ENCODE measurements at regions not wholly inside any gene's neighbourhood (a gene's known extent, or its start where the extent isn't known, plus 50 kb on each side); places are given as distances from the start of the nearest gene placed in this dataset.
A peak's percentile ranks its signal among the peaks of the same experiment; 100 is the strongest.

DNA sequence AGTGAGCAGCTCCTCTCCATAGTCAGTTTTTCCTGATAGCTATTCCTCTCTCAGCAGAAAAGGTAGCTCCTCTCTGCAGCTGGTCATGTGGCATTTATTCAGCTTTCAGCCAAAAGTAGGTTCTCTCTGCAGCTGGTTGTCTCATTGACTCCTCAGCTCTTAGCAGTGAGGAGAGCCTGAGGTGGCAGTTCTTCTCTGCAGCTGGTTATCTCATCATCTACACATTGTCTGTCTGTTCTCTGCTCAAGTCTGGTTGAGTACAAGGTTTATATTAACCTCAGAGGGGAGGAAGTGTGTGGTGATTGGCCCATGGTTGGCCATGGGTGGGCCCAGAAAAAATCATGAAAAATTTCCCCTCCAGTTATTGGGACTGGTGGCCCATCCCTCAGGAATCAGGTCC is 338.3 kb downstream of the KDM5D start:
- DNase-seq (ENCODE audit: low spot score) = no peak
- Mint-ChIP-seq H3K36me3 (ENCODE audit: low read depth) (no peaks in the 10 kb centered on the region), H3K4me3 (ENCODE audit: low read depth) (no peak overlapping the region), H3K9me3 (no peaks in the 10 kb centered on the region), H3K4me1 (ENCODE audit: low read depth) (peaks cover 8% of the 10 kb centered on the region), H3K27me3 (ENCODE audit: low read depth) (no peaks in the 10 kb centered on the region), H3K27ac (no peak overlapping the region)
- intact Hi-C loops (cut with micrococcal nuclease) = no loop called here

DNA sequence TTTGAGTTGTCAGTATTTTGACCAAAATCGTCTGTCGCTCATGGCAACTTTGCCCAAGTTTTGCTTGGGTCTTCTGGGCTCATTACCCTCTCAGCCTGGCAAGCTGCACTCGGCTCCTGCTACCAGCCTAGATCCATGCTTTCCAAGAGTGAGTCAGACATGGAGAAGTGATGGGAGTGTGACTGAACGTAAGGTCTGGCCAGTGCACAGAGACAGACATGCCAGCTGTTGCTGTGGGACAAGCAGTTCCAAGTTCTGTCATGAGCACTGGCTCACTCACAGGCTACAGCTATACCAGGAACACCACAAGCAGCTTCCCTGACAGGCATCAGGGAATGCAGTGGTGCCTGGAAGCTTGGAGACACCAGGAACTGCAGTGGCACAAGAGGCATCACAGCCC is 338.9 kb downstream of the KDM5D start:
- intact Hi-C loops (cut with micrococcal nuclease) = no loop called here
- Mint-ChIP-seq H3K4me3 (ENCODE audit: low read depth) (no peak overlapping the region), H3K36me3 (ENCODE audit: low read depth) (no peaks in the 10 kb centered on the region), H3K4me1 (ENCODE audit: low read depth) (peaks cover 8% of the 10 kb centered on the region), H3K27ac (no peak overlapping the region), H3K9me3 (no peaks in the 10 kb centered on the region), H3K27me3 (ENCODE audit: low read depth) (no peaks in the 10 kb centered on the region)
- DNase-seq (ENCODE audit: low spot score) = no peak

DNA sequence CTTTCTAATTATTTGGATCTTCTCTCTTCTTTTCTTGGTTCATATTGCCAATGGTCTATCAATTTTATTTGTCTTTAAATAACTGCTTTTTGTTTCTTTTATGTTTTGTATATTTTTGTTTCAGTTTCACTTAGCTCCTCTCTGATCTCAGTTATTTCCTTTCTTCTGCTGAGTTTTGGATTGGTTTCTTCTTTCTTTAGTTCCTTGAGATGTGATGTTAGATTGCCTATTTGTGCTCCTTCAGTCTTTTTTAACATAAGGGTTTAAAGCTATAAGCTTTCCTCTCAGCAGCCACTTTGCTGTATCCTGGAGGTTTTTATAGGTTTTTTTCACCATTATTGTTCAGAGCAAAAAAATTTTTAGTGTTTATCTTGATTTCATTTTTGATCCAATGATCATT is 351.6 kb downstream of the KDM5D start:
- H3K27me3 Mint-ChIP-seq (ENCODE audit: low read depth) = no peaks in the 10 kb centered on the region
- no peaks in the 10 kb centered on the region for H3K36me3 Mint-ChIP-seq (ENCODE audit: low read depth)
- H3K27ac Mint-ChIP-seq = no peak overlapping the region
- peaks cover 13% of the 10 kb centered on the region for H3K4me1 Mint-ChIP-seq (ENCODE audit: low read depth)
- peak overlapping the region; percentile 54 for H3K4me3 Mint-ChIP-seq (ENCODE audit: low read depth)
- H3K9me3 Mint-ChIP-seq = peaks cover 6% of the 10 kb centered on the region
- intact Hi-C loops (cut with micrococcal nuclease) = no loop called here
- DNase-seq (ENCODE audit: low spot score) = no peak

DNA sequence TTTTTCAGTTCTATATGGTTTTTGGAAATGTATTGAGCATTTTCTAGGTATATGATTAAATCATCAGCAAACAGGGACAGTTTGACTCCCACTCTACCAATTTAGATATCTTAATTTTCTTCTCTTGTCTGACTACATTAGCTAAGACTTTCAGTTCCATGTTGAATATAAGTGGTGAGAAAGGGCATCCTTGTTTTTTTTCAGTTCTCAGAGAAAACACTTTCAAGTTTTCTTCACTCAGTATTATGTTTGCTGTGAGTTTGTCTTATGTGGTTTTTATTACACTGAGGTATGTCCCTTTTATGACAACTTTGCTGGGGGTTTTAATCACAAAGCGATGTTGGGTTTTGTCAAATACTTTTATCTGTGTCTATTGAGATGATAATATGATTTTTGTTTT is 352.6 kb downstream of the KDM5D start:
- no peak overlapping the region for H3K27ac Mint-ChIP-seq
- H3K4me1 Mint-ChIP-seq (ENCODE audit: low read depth) = peaks cover 13% of the 10 kb centered on the region
- no peak overlapping the region for H3K4me3 Mint-ChIP-seq (ENCODE audit: low read depth)

DNA sequence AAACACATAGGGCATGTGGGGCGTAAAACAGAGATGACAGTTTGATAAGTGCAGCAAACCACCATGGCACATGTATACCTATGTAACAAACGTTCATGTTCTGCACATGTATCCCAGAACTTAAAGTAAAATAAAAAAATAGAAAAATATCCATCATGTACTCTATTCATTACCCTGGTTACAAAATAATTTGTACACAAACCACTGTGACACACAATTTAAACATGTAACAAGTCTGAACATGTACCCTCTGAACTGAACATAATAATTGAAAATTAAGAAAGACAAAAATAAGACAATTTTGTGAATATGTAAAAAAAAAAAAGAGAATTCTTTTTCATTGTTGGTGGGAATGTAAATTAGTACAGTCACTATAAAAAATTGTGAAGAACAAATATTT is 379.2 kb downstream of the KDM5D start:
- no peak for DNase-seq (ENCODE audit: low spot score)
- peaks cover 3% of the 10 kb centered on the region for H3K27me3 Mint-ChIP-seq (ENCODE audit: low read depth)
- H3K9me3 Mint-ChIP-seq = no peaks in the 10 kb centered on the region
- H3K36me3 Mint-ChIP-seq (ENCODE audit: low read depth) = no peaks in the 10 kb centered on the region
- no peak overlapping the region for H3K4me3 Mint-ChIP-seq (ENCODE audit: low read depth)
- intact Hi-C loops (cut with micrococcal nuclease) = no loop called here
- H3K4me1 Mint-ChIP-seq (ENCODE audit: low read depth) = no peaks in the 10 kb centered on the region
- H3K27ac Mint-ChIP-seq = no peak overlapping the region

More for the DNA sequence above, 352.6 kb downstream of the KDM5D start:
- no peak for DNase-seq (ENCODE audit: low spot score)
- intact Hi-C loops (cut with micrococcal nuclease) = no loop called here
- H3K27me3 Mint-ChIP-seq (ENCODE audit: low read depth) = no peaks in the 10 kb centered on the region
- no peaks in the 10 kb centered on the region for H3K36me3 Mint-ChIP-seq (ENCODE audit: low read depth)
- peaks cover 6% of the 10 kb centered on the region for H3K9me3 Mint-ChIP-seq

DNA sequence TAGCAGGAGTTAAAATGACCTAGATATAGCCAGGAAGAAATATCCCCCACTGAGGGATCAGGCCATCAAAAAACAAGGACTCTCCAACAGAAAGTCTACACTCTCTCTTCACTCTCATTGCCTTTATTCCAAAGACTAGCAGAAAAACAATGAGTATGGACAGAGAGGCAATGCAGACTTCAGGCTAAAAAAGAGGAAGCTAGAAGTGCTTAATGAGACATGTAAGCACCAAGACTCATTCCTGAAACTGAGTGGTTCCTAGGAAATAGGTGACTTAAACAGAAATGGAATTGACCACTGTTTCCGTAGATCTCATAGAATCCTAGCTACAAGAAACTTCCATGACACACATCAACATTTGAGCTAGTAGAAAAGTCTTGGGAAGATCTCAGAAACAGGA is 387.3 kb downstream of the KDM5D start:
- intact Hi-C loops (cut with micrococcal nuclease) = no loop called here
- no peaks in the 10 kb centered on the region for H3K9me3 Mint-ChIP-seq

DNA sequence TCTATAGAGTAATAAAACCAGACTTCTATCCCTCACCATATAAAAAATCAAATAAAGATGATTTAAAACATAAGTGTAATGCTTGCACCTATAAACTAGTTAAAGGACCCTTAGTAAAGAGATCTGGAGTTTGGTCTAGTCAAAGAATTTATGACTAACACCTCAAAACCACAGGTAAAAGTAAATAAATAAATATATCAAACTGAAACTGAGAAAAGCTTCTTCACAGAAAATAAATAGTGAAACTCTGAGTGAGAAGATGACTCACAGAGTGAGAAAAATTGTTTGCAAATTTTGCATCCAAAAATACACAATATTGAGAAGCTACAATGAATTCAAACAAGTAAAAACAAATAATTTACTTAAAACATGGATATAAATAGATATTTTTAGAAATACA is 387.8 kb downstream of the KDM5D start:
- no peak for DNase-seq (ENCODE audit: low spot score)
- H3K4me3 Mint-ChIP-seq (ENCODE audit: low read depth) = no peak overlapping the region
- H3K27me3 Mint-ChIP-seq (ENCODE audit: low read depth) = peaks cover 2% of the 10 kb centered on the region
- intact Hi-C loops (cut with micrococcal nuclease) = no loop called here
- H3K27ac Mint-ChIP-seq = no peak overlapping the region
- no peaks in the 10 kb centered on the region for H3K36me3 Mint-ChIP-seq (ENCODE audit: low read depth)
- no peaks in the 10 kb centered on the region for H3K9me3 Mint-ChIP-seq
- no peaks in the 10 kb centered on the region for H3K4me1 Mint-ChIP-seq (ENCODE audit: low read depth)

More for the DNA sequence above, 387.3 kb downstream of the KDM5D start:
- Mint-ChIP-seq H3K27me3 (ENCODE audit: low read depth) (peaks cover 3% of the 10 kb centered on the region), H3K4me1 (ENCODE audit: low read depth) (no peaks in the 10 kb centered on the region), H3K27ac (no peak overlapping the region), H3K4me3 (ENCODE audit: low read depth) (no peak overlapping the region), H3K36me3 (ENCODE audit: low read depth) (no peaks in the 10 kb centered on the region)
- DNase-seq (ENCODE audit: low spot score) = no peak

DNA sequence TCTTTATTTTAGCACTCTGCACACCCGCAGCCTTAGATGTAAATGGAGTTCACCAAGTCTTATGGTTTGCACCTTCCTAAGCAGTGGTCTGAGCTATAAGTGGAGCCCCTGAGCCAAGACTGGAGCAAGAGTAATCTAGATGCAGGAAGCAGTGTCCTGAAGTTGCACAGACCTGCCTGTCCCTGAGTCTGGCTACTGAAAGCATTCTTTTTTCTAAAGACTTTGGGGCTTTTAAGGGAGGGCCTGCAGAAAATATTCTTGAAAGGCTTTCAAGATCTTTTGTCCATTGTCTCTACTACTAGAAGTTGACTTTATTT is 389.7 kb downstream of the KDM5D start:
- Mint-ChIP-seq H3K4me3 (ENCODE audit: low read depth) (no peak overlapping the region), H3K27me3 (ENCODE audit: low read depth) (no peaks in the 10 kb centered on the region), H3K36me3 (ENCODE audit: low read depth) (no peaks in the 10 kb centered on the region), H3K27ac (no peak overlapping the region), H3K4me1 (ENCODE audit: low read depth) (no peaks in the 10 kb centered on the region), H3K9me3 (no peaks in the 10 kb centered on the region)
- no peak for DNase-seq (ENCODE audit: low spot score)
- intact Hi-C loops (cut with micrococcal nuclease) = no loop called here

DNA sequence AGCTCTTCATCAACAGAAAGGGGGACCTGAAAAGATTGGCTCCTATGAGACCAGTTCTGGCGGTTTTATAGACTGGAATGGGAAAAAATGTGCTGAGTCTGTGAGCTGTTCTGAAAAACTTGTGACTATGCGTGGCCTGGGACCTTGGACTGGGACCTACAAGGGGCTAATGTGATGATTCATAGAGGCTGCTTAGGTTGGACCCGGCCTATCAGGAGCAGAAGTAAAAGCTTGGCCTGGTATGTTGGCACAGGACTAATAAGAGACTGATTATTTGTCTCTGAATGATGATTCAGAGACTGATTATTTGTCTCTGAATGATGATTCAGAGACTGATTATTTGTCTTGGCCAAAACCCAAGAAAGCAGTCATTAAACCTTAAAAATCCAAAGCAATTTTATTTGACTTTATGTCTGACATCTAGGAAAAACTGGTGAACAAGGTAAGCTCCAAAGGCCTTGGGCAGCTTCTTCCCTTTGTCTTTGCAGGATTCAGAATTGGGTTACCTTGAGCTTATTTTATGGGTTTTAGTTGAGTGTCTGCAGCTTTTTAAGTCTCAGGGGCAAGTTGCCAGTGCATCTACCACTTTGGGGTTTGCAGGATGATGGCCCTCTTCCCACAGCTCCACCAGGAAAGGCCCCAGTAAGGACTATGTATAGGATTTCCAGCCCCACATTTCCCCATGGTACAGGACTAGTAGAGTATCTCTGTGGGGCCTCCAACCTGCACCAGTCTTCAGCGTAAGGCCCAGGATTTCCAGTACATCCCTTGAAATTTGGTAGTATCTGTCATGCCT is 390.3 kb downstream of the KDM5D start:
- intact Hi-C loops (cut with micrococcal nuclease) = no loop called here
- Mint-ChIP-seq H3K9me3 (no peaks in the 10 kb centered on the region), H3K27ac (no peak overlapping the region), H3K4me1 (ENCODE audit: low read depth) (no peaks in the 10 kb centered on the region), H3K4me3 (ENCODE audit: low read depth) (no peak overlapping the region), H3K36me3 (ENCODE audit: low read depth) (no peaks in the 10 kb centered on the region), H3K27me3 (ENCODE audit: low read depth) (no peaks in the 10 kb centered on the region)
- DNase-seq (ENCODE audit: low spot score) = no peak

DNA sequence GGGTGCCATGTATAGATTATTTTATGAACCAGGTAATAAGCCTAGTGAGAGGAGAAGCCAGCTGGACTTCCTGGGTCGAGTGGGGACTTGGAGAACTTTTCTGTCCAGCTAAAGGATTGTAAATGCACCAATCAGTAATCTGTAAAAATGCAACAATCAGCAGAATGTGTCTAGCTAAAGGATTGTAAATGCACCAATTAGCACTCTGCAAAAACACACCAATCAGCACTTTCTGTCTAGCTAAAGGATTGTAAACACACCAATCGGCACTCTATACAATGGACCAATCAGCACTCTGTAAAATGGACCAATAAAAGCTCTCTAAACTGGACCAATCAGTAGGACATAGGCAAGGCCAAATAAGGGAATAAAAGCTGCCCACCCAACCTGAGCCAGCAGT is 392.9 kb downstream of the KDM5D start:
- no peaks in the 10 kb centered on the region for H3K9me3 Mint-ChIP-seq
- no peak overlapping the region for H3K27ac Mint-ChIP-seq
- H3K4me3 Mint-ChIP-seq (ENCODE audit: low read depth) = no peak overlapping the region
- intact Hi-C loops (cut with micrococcal nuclease) = no loop called here
- no peak for DNase-seq (ENCODE audit: low spot score)
- H3K4me1 Mint-ChIP-seq (ENCODE audit: low read depth) = no peaks in the 10 kb centered on the region
- no peaks in the 10 kb centered on the region for H3K36me3 Mint-ChIP-seq (ENCODE audit: low read depth)
- H3K27me3 Mint-ChIP-seq (ENCODE audit: low read depth) = no peaks in the 10 kb centered on the region

DNA sequence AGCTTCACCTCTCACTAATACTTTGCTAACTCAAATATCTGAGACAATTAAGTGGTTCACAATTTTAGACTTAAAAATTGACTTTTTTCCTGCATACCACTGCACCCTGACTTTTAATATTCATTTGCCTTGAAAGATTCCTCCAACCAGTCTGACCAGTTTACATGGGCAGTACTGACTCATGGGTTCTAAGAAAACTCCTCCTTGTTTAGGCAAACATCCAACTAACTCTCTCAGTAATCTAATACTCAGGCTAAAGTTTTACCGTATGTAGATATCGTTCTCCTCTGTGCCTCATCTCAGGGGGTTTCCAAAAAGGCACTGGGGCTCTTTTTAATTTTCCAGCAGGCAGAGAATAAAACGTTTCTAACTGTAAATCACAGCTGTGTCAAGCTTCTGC is 422.8 kb downstream of the KDM5D start:
- Mint-ChIP-seq H3K27me3 (ENCODE audit: low read depth) (peaks cover 2% of the 10 kb centered on the region), H3K27ac (no peak overlapping the region), H3K4me3 (ENCODE audit: low read depth) (no peak overlapping the region), H3K4me1 (ENCODE audit: low read depth) (peaks cover 2% of the 10 kb centered on the region), H3K36me3 (ENCODE audit: low read depth) (no peaks in the 10 kb centered on the region), H3K9me3 (peaks cover 13% of the 10 kb centered on the region)
- no peak for DNase-seq (ENCODE audit: low spot score)
- intact Hi-C loops (cut with micrococcal nuclease) = no loop called here

DNA sequence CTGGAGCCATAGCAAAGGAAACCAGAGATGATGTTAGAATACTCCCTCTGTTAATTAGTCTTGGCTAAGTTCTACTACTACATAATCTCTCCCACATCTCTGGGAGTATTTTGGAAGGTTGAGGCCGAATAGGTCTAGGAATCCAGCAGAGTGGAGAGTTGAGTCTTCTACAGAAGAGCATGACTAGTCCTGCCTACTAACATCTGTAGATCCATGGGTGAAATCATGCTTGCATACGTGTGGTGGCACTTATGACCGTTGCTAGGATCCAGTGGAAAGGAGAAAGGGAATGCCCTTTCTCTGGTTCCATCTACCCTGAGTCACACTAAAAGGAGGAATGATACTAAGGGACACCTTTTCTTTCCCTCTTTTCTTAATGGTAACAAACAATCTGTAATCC is 425.4 kb downstream of the KDM5D start:
- peaks cover 2% of the 10 kb centered on the region for H3K4me1 Mint-ChIP-seq (ENCODE audit: low read depth)
- no peak for DNase-seq (ENCODE audit: low spot score)
- H3K27me3 Mint-ChIP-seq (ENCODE audit: low read depth) = peaks cover 3% of the 10 kb centered on the region
- H3K9me3 Mint-ChIP-seq = peaks cover 13% of the 10 kb centered on the region
- no peak overlapping the region for H3K4me3 Mint-ChIP-seq (ENCODE audit: low read depth)
- no peak overlapping the region for H3K27ac Mint-ChIP-seq
- H3K36me3 Mint-ChIP-seq (ENCODE audit: low read depth) = no peaks in the 10 kb centered on the region
- intact Hi-C loops (cut with micrococcal nuclease) = no loop called here

DNA sequence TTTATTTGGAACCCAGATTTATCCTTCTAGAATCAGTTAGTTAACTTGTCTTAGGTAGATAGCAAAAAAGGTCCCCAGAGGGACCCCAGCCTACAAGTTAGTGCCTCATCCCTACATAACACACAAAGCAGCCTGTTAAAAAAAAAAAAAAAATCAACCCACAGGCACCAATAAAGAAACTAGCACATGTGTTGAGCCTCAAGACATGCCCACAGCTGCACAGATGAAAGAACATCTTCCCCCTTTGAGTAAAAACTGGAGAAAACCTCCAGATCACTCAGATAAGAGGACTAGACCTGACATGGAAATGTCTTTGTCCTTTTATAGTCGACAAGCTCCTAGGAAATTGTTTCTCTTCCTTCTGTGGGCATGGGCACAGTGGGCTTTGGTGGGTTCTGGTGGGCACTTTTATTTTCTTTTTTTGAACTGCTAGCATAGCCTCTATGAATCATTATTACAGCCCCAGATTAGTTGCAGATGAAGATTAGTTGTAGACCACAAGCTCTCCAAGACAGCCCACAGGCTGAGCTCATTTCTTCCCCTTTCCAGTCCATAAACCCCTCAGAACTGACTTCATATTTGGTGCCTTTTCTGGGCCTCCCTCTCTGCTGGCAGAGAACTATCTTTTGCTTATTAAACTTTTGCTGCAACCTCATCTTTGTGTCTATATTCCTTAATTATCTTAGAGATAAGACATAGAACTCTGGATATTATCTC is 427.1 kb downstream of the KDM5D start:
- Mint-ChIP-seq H3K4me3 (ENCODE audit: low read depth) (no peak overlapping the region), H3K27me3 (ENCODE audit: low read depth) (peaks cover 3% of the 10 kb centered on the region), H3K9me3 (peaks cover 13% of the 10 kb centered on the region), H3K4me1 (ENCODE audit: low read depth) (peaks cover 2% of the 10 kb centered on the region), H3K36me3 (ENCODE audit: low read depth) (no peaks in the 10 kb centered on the region), H3K27ac (no peak overlapping the region)
- DNase-seq (ENCODE audit: low spot score) = no peak
- intact Hi-C loops (cut with micrococcal nuclease) = no loop called here
